Neuronal stem cell (in vitro differentiated cells): ENCODE measurements at regions not wholly inside any gene's neighbourhood (a gene's known extent, or its start where the extent isn't known, plus 50 kb on each side); places are given as distances from the start of the nearest gene placed in this dataset.

ENCODE experiments used
- DNase-seq: peaks from one replicate; pipeline ENCODE4 v3.0.0-alpha.2; 2013; ENCODE audit warnings: low spot score
- H2AFZ ChIP-seq: one replicate; pipeline ENCODE4 v1.6.1; 2013; ENCODE audit warnings: mild to moderate bottlenecking, low read length, inconsistent platforms
- H2AK5ac ChIP-seq: 2 replicates; pipeline ENCODE4 v1.6.1; 2013; ENCODE audit warnings: low read depth, mild to moderate bottlenecking, inconsistent platforms, low read length, moderate library complexity, mixed read lengths
- H2BK120ac ChIP-seq: 2 replicates; pipeline ENCODE4 v1.6.1; 2013; ENCODE audit warnings: low read depth, mild to moderate bottlenecking, inconsistent platforms, low read length, moderate library complexity, mixed read lengths
- H2BK12ac ChIP-seq: one replicate; pipeline ENCODE4 v1.6.1; 2013; ENCODE audit warnings: low read length, inconsistent platforms
- H2BK15ac ChIP-seq: 2 replicates; pipeline ENCODE4 v1.6.1; 2013; ENCODE audit warnings: mild to moderate bottlenecking, low read length, inconsistent platforms, mixed read lengths
- H2BK5ac ChIP-seq: one replicate; pipeline ENCODE4 v1.6.1; 2013; ENCODE audit warnings: inconsistent platforms, mild to moderate bottlenecking, low read length, moderate library complexity
- H3K14ac ChIP-seq: one replicate; pipeline ENCODE4 v1.6.1; 2013; ENCODE audit warnings: low read length, inconsistent platforms
- H3K18ac ChIP-seq: 2 replicates; pipeline ENCODE4 v1.6.1; 2013; ENCODE audit warnings: low read length, inconsistent platforms
- H3K23ac ChIP-seq: 2 replicates; pipeline ENCODE4 v1.6.1; 2013; ENCODE audit warnings: low read depth, mild to moderate bottlenecking, mixed read lengths, low read length, inconsistent platforms; ENCODE audit not compliant: poor library complexity
- H3K27ac ChIP-seq: replicated peaks from 3 replicates; pipeline ENCODE4 v1.5.1; 2013; ENCODE audit warnings: low read length, inconsistent platforms
- H3K27me3 ChIP-seq, 3 experiments: 2 replicates each; pipeline ENCODE4 v1.6.1; 2013; ENCODE audit warnings: low read length in 3 of 3, mild to moderate bottlenecking in 2 of 3, inconsistent platforms in 1 of 3, low read depth in 1 of 3, mixed read lengths in 1 of 3, moderate library complexity in 1 of 3; ENCODE audit not compliant: control insufficient read depth in 3 of 3, insufficient read depth in 3 of 3
- H3K36me3 ChIP-seq, 2 donors: replicated peaks in 1 of 2; 2 replicates each; pipeline ENCODE4 v1.6.1; 2013; ENCODE audit warnings: low read length in 2 of 2; ENCODE audit not compliant: control insufficient read depth in 2 of 2, insufficient read depth in 2 of 2
- H3K4ac ChIP-seq: 2 replicates; pipeline ENCODE4 v1.6.1; 2013; ENCODE audit warnings: inconsistent platforms, mild to moderate bottlenecking, low read length, moderate library complexity
- H3K4me1 ChIP-seq, 2 donors: 1 replicate in 1 of 2; 2 replicates in 1 of 2; pipeline ENCODE4 v1.6.1; 2013; ENCODE audit warnings: low read length in 2 of 2, low read depth in 1 of 2; ENCODE audit not compliant: control insufficient read depth in 2 of 2, insufficient read depth in 1 of 2
- H3K4me2 ChIP-seq: one replicate; pipeline ENCODE4 v1.6.1; 2013; ENCODE audit warnings: mild to moderate bottlenecking, low read length, inconsistent platforms; ENCODE audit not compliant: insufficient read depth, poor library complexity, severe bottlenecking
- H3K4me3 ChIP-seq, 2 donors: 2 replicates each; pipeline ENCODE4 v1.5.1; 2013; ENCODE audit warnings: low read length in 2 of 2, mild to moderate bottlenecking in 2 of 2, inconsistent platforms in 1 of 2, moderate library complexity in 1 of 2
- H3K79me1 ChIP-seq: one replicate; pipeline ENCODE4 v1.6.1; 2013; ENCODE audit warnings: low read depth, mild to moderate bottlenecking, inconsistent platforms, low read length, moderate library complexity
- H3K9ac ChIP-seq: one replicate; pipeline ENCODE4 v1.6.1; 2013; ENCODE audit warnings: mild to moderate bottlenecking, low read depth, low read length, inconsistent platforms; ENCODE audit not compliant: poor library complexity
- H3K9me3 ChIP-seq, 2 donors: replicated peaks in 1 of 2; 2 replicates each; pipeline versions ENCODE3 to v1.6.1; 2013; ENCODE audit warnings: low read length in 2 of 2, mild to moderate bottlenecking in 2 of 2, inconsistent platforms in 1 of 2, low read depth in 1 of 2, mixed read lengths in 1 of 2, moderate library complexity in 1 of 2; ENCODE audit not compliant: control insufficient read depth in 2 of 2, insufficient read depth in 1 of 2
- H4K8ac ChIP-seq: one replicate; pipeline ENCODE4 v1.6.1; 2013; ENCODE audit warnings: low read depth, mild to moderate bottlenecking, inconsistent platforms, low read length, moderate library complexity
- H4K91ac ChIP-seq: one replicate; pipeline ENCODE4 v1.6.1; 2013; ENCODE audit warnings: low read length, low read depth, mild to moderate bottlenecking, inconsistent platforms; ENCODE audit not compliant: poor library complexity
- WGBS, 2 donors: extraction: QIAGEN DNeasy Blood & Tissue Kit; methylation state at CpG; one replicate each; pipeline ENCODE4 v1.1.7; 2013; ENCODE audit warnings: missing lambda C conversion rate in 2 of 2, mixed read lengths in 1 of 2; ENCODE audit not compliant: insufficient read length in 2 of 2, insufficient replicate concordance in 1 of 2; ENCODE audit errors: extremely low coverage in 2 of 2; 5-methylcytosine and 5-hydroxymethylcytosine counted together

DNA sequence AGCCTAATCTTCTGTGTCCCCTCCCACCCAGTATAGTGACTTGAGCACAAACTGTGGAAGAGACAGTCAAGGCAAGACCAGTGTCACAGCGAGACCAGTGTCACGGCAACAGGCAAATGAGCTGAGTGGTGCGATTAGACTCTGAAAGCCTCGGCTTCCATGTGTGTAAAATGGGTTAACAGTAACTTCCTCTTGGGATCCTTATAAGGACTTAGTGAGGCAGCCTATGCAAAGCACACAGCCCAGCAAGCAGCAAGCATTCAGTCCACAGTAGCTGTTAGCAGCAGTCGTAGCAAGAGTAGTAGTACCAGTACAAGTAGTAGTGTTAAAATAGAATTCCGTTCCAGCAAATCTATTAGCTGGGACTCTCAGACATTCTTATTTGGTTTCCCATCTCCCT lies 334.1 kb downstream of the GABRB3 start:
- H3K27me3 ChIP-seq = no peaks in the 10 kb centered on the region
- H4K8ac ChIP-seq = no peak overlapping the region
- H3K4me1 ChIP-seq = peaks cover 0 to 12% of the 10 kb centered on the region in 2 donors
- H3K9ac ChIP-seq = no peak overlapping the region
- no peak overlapping the region for H4K91ac ChIP-seq
- no peaks in the 10 kb centered on the region for H3K79me1 ChIP-seq
- H2BK15ac ChIP-seq = no peak overlapping the region
- H3K27ac ChIP-seq = peak overlapping the region; percentile 38
- H3K23ac ChIP-seq = no peak overlapping the region
- H3K9me3 ChIP-seq = peaks cover 0 to 5% of the 10 kb centered on the region in 2 donors
- H3K36me3 ChIP-seq = no peaks in the 10 kb centered on the region
- no peak for DNase-seq
- H2BK5ac ChIP-seq = no peak overlapping the region
- peak overlapping the region; percentile 4 for H3K18ac ChIP-seq
- H3K4me2 ChIP-seq = no peak overlapping the region
- no CpG with 5 or more reads among the region's 6 CpGs for WGBS, 2 donors
- no peak overlapping the region for H2AK5ac ChIP-seq
- H2AFZ ChIP-seq = no peak overlapping the region
- no peak overlapping the region for H3K4ac ChIP-seq
- H2BK12ac ChIP-seq = no peak overlapping the region
- no peak overlapping the region for H3K4me3 ChIP-seq
- no peak overlapping the region for H2BK120ac ChIP-seq
- H3K14ac ChIP-seq = no peak overlapping the region

DNA sequence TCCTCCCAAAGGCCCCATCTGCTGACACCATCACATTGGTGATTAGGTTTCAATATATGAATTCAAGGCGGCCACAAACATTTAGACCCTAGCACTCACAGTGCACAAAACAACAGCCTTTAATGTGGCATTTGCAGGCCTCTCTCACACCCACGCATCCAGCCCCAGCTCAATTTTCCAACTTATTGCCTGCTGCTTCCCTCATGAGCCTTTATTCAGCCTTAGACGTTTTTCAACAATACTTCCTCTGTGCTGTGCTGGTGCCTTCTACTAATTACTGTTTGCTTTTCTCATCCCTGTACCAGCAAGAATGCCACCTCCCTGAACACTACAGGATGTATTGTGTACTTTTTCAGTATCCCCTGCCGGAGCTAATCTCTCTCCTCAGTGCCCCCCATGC lies 334.6 kb downstream of the GABRB3 start:
- Histone ChIP-seq H2AK5ac (no peak overlapping the region), H3K4me2 (no peak overlapping the region), H2BK120ac (no peak overlapping the region), H3K4ac (no peak overlapping the region), H4K91ac (no peak overlapping the region), H3K14ac (no peak overlapping the region), H3K27me3 (no peaks in the 10 kb centered on the region), H3K4me3 (no peak overlapping the region), H3K23ac (no peak overlapping the region), H3K9ac (no peak overlapping the region), H3K79me1 (no peaks in the 10 kb centered on the region), H2AFZ (no peak overlapping the region), H3K4me1 (peaks cover 0 to 12% of the 10 kb centered on the region in 2 donors), H2BK15ac (no peak overlapping the region), H3K18ac (no peak overlapping the region), H3K36me3 (no peaks in the 10 kb centered on the region), H2BK5ac (no peak overlapping the region), H2BK12ac (no peak overlapping the region), H3K27ac (peak overlapping the region; percentile 38), H4K8ac (no peak overlapping the region), H3K9me3 (peaks cover 0 to 3% of the 10 kb centered on the region in 2 donors)
- WGBS, 2 donors = no CpG with 5 or more reads among the region's 4 CpGs
- peak; percentile 49 for DNase-seq

DNA sequence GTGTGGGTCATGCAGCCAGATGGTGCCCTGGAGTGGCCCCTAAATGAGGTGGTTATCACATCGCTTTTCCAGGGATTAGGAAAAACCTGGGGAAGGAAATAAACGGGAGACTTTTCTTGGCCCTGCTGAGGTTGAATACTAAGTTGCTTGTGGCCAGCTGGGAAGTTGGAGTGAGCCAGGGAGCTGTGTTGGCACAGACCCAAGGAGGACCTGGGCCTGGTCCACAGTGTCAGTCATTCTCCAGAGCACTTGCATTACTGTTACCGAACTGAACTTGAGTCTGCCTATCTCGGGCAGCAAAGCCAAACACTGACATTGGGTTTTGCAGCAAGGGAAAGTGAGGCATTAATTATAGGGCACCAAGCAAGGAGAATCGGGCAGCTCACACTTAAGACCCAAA lies 339.0 kb downstream of the GABRB3 start:
- Histone ChIP-seq H3K14ac (no peak overlapping the region), H2BK15ac (no peak overlapping the region), H3K27ac (no peak overlapping the region), H2BK5ac (no peak overlapping the region), H3K4me3 (no peak overlapping the region), H4K8ac (no peak overlapping the region), H2BK120ac (no peak overlapping the region), H4K91ac (no peak overlapping the region), H3K4me2 (no peak overlapping the region), H3K79me1 (no peaks in the 10 kb centered on the region), H3K4ac (no peak overlapping the region), H2AFZ (no peak overlapping the region), H3K36me3 (no peaks in the 10 kb centered on the region), H2BK12ac (no peak overlapping the region), H3K27me3 (no peaks in the 10 kb centered on the region), H2AK5ac (no peak overlapping the region), H3K9me3 (no peaks in the 10 kb centered on the region), H3K9ac (no peak overlapping the region), H3K23ac (no peak overlapping the region), H3K4me1 (peaks cover 0 to 9% of the 10 kb centered on the region in 2 donors), H3K18ac (no peak overlapping the region)
- DNase-seq = no peak
- whole genome bisulfite sequencing, 2 donors = no CpG with 5 or more reads among the region's 5 CpGs

DNA sequence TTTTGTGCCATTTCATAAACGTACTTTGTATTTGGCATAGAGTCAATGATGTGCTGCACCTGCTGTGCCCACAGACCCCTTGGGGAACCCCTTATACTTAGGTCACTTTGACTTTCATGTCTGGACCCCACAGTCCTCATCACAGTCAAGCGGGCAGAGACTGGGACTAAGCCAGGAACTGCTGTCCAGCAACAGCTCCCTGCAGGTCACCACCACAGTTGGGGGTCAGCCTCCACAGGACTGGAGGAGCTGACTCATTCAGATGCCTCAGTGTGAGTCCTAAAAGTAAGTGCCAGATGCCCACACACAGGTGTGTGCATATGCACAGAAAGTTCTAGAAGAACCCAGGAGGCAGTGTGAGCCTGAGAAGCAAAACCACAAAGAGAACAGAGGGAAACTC lies 339.8 kb downstream of the GABRB3 start:
- H3K4me1 ChIP-seq = peaks cover 0 to 6% of the 10 kb centered on the region in 2 donors
- no peaks in the 10 kb centered on the region for H3K79me1 ChIP-seq
- H4K91ac ChIP-seq = no peak overlapping the region
- H3K27ac ChIP-seq = no peak overlapping the region
- no peaks in the 10 kb centered on the region for H3K36me3 ChIP-seq
- H3K4me3 ChIP-seq = no peak overlapping the region
- H3K9me3 ChIP-seq = no peaks in the 10 kb centered on the region
- no peak overlapping the region for H3K9ac ChIP-seq
- WGBS, 2 donors = no CpG with 5 or more reads among the region's 2 CpGs
- no peak overlapping the region for H2BK120ac ChIP-seq
- H3K4ac ChIP-seq = no peak overlapping the region
- no peak overlapping the region for H2BK12ac ChIP-seq
- no peak overlapping the region for H4K8ac ChIP-seq
- no peak overlapping the region for H3K14ac ChIP-seq
- no peak overlapping the region for H3K4me2 ChIP-seq
- no peak overlapping the region for H2BK5ac ChIP-seq
- no peak for DNase-seq
- no peak overlapping the region for H2BK15ac ChIP-seq
- H2AFZ ChIP-seq = no peak overlapping the region
- no peak overlapping the region for H2AK5ac ChIP-seq
- H3K27me3 ChIP-seq = no peaks in the 10 kb centered on the region
- no peak overlapping the region for H3K18ac ChIP-seq
- no peak overlapping the region for H3K23ac ChIP-seq
